Stimulated activated CD8-positive, alpha-beta memory T cell treated with anti-CD3 and anti-CD28 coated beads, Interleukin-7, amount 100 ng/mL, for 4 hours (primary cell): ENCODE measurements at regions not wholly inside any gene's neighbourhood (a gene's known extent, or its start where the extent isn't known, plus 50 kb on each side); places are given as distances from the start of the nearest gene placed in this dataset.
A peak's percentile ranks its signal among the peaks of the same experiment; 100 is the strongest.
"Not testable (repeated sequence)": the region's sequence is repeated elsewhere in the genome, so short reads cannot be mapped to it uniquely, and the experiment has no call there.

Experiments
- DNase-seq, 2 donors: peaks; one replicate each; pipeline ENCODE4 v3.0.0-alpha.2; 2020; ENCODE audit warnings: low read depth in 2 of 2

GRCh38 chr14:21760360-21760759 lies 86.7 kb upstream of the OR4E1 start:
- not testable (repeated sequence) for DNase-seq

DNA sequence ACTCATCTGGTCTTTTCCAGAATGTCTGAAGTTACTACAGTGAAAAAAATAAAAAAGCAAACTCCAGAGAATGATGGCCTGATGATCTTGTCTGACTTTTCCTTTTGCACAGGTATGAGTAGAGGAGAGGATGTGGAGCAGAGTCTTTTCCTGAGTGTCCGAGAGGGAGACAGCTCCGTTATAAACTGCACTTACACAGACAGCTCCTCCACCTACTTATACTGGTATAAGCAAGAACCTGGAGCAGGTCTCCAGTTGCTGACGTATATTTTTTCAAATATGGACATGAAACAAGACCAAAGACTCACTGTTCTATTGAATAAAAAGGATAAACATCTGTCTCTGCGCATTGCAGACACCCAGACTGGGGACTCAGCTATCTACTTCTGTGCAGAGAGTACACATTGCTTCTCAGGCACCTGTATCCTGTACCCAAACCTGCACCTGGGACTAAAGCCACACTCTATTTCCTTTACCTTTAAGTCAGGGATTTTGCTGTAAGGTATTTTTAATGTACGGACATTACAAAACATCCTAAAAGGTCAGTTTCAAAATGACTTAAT lies 75.8 kb upstream of the OR4E1 start:
- DNase-seq = no peak

DNA sequence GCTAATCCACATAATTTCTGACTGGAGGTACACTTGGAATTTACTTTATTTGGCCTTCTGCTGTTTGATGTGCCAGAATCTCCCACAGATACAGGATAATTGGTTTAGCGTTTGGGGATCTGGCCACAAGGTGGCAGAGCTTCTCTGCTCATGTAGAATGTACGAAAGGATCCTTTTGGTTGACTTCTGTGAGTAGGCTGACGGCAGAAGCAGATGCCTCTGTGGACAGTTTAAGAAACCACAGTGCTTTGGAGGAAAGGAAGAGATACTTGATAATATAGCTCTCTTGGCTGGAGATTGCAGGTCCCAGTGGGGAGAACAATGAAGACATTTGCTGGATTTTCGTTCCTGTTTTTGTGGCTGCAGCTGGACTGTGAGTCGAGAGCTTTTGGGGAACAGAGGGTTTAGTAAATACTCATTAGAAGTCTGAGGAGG lies 75.3 kb upstream of the OR4E1 start:
- peak; percentile 8 to 14 for DNase-seq

- no peak for DNase-seq
These were observed 62.2 kb upstream of the OR4E1 start for GRCh38 chr14:21735639-21736307.

DNA sequence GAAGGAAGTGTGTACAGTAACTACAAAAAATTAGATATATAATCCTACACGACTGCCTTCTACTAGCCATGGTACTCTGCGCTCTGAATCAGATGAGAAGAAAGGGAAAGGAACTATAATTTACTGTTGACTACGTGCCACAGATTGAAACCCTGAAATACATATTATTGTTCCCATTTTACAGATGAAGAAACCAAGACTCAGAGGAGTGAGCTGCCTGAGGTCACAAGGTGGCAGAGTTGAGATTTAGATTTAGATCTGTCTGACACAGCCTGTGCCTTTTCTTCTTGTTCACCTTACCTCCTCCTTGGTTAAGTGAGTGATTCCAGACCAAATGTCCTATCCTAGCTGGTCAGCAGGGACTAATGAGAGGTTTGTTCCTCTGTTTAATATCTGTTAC lies 61.6 kb upstream of the OR4E1 start:
- no peak for DNase-seq

DNA sequence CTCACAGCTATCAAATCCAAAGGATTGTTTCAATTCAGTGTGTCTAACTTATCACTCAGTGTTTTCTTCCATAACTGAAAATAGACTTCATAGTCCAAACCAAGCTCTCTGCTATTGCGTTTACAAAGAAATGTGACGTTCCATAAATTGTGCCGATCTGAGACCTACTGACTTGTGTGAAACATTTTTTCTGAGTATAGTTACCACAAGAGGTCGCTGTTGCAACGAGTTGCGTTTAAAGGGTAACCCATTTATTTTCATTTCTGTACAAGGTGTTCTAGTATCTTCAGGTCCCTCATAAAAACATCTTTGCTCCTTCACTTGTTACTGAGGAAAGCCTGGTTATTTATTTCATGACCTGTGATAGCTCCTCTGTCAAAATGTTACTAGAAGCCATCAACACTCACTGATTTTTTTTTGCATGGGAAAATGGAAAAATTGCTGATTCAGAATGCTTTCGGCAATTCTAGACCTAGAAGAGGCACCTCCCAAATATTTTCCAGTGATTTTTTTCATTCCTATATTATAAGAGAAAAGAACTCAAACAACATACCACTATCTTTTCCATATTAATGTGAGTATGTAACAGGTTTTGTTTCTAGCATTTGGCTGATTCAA lies 60.9 kb upstream of the OR4E1 start:
- peak in 1 of 2 donors; percentile 27 for DNase-seq

GRCh38 chr14:21729703-21730233 lies 56.1 kb upstream of the OR4E1 start:
- no peak for DNase-seq

- no peak for DNase-seq
These were observed 51.6 kb upstream of the OR4E1 start for GRCh38 chr14:21725250-21725649.

GRCh38 chr14:21724090-21724973 lies 50.7 kb upstream of the OR4E1 start:
- no peak for DNase-seq

DNA sequence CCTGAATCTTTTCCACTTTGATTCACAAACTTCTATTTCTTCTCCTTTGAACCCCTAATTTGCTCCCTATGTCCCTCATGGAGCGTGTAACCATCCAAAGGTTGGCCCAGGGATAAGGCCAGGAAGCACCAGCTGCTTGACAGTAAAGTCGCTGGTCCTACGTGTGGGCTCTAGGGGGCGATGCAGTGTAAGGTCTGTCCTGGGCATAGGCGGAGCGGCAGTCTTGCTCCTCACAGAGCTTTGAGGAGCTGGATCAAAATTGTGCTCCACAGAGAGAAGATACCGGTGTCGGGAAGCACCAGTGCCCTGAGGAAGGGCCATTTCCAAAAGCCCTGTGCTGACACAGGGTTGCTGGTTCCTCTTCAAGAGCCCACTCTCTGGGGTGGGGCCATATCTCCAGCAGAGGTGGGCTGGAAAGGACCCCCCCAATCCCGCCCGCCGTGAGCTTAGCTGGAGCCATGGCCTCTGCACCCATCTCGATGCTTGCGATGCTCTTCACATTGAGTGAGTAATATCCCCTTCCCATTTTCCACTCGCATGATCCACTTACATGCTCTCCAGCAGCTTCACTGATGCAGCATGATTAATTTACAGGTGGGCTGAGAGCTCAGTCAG lies 49.9 kb upstream of the OR4E1 start:
- DNase-seq = peak in 1 of 2 donors; percentile 10
